GM12872 (cell line): ENCODE measurements at regions not wholly inside any gene's neighbourhood (a gene's known extent, or its start where the extent isn't known, plus 50 kb on each side); places are given as distances from the start of the nearest gene placed in this dataset.

Experiments used
- TF ChIP-seq, protein P1 (sequence below): IDR thresholded peaks from 3 replicates; pipeline ENCODE4 v1.5.1; 2011; ENCODE audit warnings: low read depth, mild to moderate bottlenecking, low read length, moderate library complexity; ENCODE audit not compliant: insufficient read depth

DNA sequence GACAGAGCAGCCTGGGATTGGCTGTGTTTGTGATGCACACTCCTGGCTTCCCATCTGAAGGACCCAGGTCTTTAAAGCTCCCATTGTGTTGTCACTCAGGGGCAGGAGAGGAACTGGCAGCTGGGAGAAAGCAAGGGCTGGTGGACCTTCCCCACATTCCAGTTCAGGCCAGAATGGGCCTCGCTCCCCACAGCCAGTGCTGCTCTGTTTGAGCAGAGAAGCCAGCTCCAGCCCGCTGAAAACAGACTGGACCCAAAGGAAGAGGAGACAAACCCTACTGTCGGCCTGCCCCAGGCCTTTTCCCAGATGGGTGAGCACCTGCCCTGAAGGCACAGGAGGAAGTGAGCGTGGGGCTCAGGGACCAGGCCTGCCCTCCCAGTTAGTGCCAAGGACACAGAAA lies 499.4 kb downstream of the NPHP4 start:
- TF ChIP-seq, protein P1, sequence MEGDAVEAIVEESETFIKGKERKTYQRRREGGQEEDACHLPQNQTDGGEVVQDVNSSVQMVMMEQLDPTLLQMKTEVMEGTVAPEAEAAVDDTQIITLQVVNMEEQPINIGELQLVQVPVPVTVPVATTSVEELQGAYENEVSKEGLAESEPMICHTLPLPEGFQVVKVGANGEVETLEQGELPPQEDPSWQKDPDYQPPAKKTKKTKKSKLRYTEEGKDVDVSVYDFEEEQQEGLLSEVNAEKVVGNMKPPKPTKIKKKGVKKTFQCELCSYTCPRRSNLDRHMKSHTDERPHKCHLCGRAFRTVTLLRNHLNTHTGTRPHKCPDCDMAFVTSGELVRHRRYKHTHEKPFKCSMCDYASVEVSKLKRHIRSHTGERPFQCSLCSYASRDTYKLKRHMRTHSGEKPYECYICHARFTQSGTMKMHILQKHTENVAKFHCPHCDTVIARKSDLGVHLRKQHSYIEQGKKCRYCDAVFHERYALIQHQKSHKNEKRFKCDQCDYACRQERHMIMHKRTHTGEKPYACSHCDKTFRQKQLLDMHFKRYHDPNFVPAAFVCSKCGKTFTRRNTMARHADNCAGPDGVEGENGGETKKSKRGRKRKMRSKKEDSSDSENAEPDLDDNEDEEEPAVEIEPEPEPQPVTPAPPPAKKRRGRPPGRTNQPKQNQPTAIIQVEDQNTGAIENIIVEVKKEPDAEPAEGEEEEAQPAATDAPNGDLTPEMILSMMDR = no peak

DNA sequence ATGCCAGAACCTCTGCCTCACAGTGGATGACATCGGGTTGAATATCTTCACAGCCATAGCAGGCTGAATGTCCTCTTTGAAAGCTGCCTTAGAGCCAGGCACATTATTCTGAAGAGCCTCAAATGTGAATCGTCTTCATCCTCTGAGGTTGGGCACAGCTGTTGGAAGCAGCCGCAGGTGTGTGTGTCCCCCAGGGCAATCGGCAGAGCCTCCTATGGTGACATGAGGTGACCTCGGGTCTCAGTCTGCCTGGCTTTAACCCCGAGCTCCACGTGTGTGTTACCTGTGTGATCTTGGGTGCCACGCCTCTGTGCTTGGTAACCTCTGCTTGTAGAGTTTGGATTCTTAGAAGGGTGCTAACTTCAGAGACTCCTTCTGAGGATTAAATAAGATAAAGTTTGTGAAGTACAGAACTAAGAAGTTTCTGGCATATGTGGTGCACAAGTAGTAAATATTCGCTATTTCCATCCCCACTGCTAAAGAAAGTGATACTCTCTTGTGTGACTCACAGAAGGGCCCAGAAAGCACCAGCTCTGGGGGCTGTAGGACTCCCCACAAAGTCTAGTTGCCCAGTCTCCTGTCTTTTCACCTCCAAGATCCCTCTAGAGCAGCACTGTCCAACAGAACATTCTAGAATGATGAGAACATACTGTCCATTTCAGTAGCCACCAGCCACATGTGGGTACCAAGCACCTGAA lies 500.9 kb downstream of the NPHP4 start:
- TF ChIP-seq, protein P1 = no peak

DNA sequence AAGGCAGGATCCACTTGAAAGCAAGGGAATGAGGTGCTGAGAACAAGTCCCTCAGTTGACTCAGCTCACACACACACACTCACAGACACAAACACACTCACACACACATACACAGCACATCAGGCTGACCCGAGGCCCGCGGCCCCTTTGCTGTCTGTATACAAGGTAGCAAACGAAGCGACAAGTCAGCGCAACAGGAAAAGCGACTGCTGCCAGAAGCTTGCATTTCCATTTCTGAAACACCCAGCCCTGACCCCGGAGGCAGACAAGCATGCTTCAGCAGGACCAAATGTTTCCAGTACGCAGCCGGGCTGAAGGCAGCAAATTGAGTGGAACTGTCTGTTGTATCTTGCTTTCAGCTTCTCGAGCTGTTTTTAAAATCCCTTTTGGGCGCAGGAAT lies 501.6 kb downstream of the NPHP4 start:
- TF ChIP-seq, protein P1 = no peak

DNA sequence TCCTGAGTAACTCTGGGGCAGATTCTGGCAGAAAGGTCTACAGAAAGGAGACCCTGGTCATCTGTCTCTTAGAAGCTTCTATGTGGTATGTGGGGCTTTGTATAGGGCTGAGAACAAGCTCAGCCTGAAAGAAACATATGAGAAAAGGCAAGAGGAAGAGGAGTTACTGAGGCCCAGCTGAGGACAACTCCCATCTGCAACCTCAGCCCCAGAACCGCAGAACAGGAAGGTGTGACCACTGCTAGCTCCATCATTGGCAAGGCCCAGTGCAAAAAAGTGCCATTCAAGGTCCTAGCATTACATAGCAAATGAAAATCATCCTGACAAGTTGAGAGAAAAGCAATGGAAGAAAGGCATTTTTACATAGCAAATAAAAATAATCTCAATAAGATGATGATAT lies 503.8 kb downstream of the NPHP4 start:
- TF ChIP-seq, protein P1 = no peak

DNA sequence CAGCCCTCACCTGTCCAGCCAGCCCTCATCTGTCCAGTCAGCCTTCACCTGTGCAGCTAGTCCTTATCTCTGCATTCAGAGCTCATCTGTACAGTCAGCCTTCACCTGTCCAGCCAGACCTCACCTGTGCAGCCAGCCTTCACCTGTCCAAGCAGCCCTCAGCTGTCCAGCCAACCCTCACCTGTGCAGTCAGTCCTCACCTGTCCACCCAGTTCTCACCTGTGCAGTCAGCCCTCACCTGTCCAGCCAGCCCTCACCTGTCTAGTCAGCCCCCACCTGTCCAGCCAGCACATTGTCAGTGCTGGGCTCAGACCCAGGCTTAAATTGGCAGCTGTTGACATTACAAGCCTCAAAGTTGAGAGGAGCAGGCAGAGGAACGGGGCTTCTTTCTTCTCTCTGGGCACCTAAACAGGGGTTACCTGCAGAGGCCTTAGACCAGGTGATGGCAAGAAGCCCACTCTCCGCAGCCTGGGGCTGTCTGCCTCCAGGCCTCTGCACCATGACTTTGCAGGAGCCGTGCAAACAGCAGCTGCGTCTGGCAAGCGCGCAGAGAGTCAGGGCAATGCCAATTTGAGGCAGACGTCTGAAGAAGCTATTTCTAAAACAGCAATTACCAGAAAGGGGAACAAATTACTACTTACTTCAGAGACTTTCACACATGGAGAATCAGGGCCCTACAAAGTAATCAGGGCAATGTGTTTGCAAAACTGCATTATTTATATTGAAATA lies 506.1 kb downstream of the NPHP4 start:
- TF ChIP-seq, protein P1 = no peak

DNA sequence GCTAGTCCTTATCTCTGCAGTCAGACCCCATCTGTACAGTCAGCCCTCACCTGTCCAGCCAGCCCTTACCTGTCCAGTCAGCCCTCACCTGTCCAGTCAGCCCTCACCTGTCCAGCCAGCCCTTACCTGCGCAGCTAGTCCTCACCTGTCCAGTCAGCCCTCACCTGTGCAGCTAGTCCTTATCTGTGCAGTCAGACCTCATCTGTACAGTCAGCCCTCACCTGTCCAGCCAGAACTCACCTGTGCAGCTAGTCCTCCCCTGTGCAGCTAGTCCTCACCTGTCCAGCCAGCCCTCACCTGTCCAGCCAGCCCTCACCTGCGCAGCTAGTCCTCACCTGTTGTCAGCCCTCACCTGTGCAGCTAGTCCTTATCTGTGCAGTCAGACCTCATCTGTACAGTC lies 506.8 kb downstream of the NPHP4 start:
- TF ChIP-seq, protein P1 = no peak

DNA sequence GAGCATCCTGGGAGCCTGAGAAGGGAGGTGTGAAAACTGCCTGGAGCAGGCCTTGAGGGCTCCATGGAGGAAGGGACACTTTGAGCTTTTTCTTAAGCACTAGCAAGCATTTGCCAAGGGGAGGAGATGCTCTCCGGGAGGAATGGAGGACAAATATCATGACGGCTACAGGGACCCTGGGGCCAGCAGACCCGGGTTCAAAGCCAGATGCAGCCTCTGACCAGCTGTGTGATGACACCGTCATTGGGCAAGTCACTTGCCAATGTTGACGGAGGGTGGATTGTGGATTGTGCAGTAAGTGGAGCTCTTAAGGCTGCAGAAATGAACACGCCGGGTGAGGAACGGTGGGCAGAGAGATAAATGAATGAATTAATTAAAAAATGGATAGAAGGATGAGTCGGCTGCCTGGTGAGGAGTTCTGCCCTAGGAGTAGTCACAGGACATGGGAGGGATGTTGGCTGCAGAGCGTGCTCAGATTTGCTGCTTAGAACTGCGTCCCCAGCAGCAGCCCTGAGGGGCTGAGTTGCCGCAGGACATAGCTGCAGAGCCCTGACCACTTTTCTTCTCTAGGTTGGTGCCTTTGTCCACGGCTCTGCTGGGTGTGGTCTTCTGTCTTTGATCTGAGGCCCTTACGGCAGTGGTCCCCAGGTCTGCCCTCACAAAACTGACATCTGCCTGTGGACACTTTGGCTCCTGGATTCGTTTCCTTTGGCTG lies 507.6 kb downstream of the NPHP4 start:
- TF ChIP-seq, protein P1 = no peak
